ENCODE measurements at regions not wholly inside any gene's neighbourhood (a gene's known extent, or its start where the extent isn't known, plus 50 kb on each side); places are given as distances from the start of the nearest gene placed in this dataset.

DNA sequence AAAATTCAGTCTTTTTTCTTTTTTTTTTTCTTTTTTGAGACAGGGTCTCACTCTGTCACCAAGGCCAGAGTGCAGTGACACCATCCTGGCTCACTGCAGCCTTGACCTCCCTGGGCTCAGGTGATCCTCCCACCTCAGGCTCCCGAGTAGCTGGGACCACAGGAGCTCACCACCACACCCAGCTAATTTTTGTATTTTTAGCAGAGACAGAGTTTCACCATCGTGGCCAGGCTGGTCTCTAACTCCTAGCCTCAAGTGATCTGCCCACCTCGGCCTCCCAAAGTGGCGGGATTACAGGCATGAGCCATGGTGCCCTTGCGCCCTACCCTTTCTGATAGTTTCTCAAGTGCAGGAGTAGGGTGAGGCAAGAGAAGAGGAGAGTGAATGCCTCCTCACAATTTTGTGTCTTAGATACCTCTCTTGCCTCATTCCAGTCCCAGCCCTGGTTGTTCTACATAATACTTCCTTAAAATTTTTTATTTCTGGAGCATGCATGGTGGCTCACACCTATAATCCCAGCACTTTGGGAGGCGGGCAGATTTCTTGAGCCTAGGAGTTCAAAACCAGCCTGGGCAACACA is 68.2 kb upstream of the CAB39 start:
- Histone ChIP-seq H3K4me2 (ENCODE audit: insufficient read depth, low read length, poor library complexity, severe bottlenecking) (no peak overlapping the region), H3K79me1 (ENCODE audit: low read depth, low read length) (no peaks in the 10 kb centered on the region), H3K27ac (replicated peaks; ENCODE audit: low read length) (no peak overlapping the region), H2BK12ac (ENCODE audit: low read length) (no peak overlapping the region), H3K4ac (ENCODE audit: low read length) (no peak overlapping the region), H3K9ac (ENCODE audit: low read depth, low read length, poor library complexity) (no peak overlapping the region), H3K4me3 (ENCODE audit: low read length in 2 of 2) (no peak overlapping the region), H3K14ac (ENCODE audit: low read length) (no peak overlapping the region), H3K27me3 (ENCODE audit: control insufficient read depth in 3 of 3, insufficient read depth in 3 of 3, low read depth in 1 of 3, low read length in 3 of 3) (peaks cover 0 to 59% (median 0%) of the 10 kb centered on the region in 3 experiments), H2BK15ac (ENCODE audit: low read length) (no peak overlapping the region), H2AFZ (ENCODE audit: low read length) (no peak overlapping the region), H3K23ac (ENCODE audit: low read depth, low read length, poor library complexity) (no peak overlapping the region), H3K36me3 (replicated peaks in 1 of 2; ENCODE audit: control insufficient read depth in 2 of 2, insufficient read depth in 2 of 2, low read length in 2 of 2) (no peaks in the 10 kb centered on the region), H2BK120ac (ENCODE audit: low read depth, low read length) (no peak overlapping the region), H3K18ac (ENCODE audit: low read length) (no peak overlapping the region), H4K91ac (ENCODE audit: low read depth, low read length, poor library complexity) (no peak overlapping the region), H3K4me1 (ENCODE audit: control insufficient read depth in 2 of 2, insufficient read depth in 1 of 2, low read depth in 1 of 2, low read length in 2 of 2) (no peaks in the 10 kb centered on the region), H4K8ac (ENCODE audit: low read depth, low read length) (no peak overlapping the region), H2BK5ac (ENCODE audit: low read length) (no peak overlapping the region), H2AK5ac (ENCODE audit: low read depth, low read length) (no peak overlapping the region), H3K9me3 (replicated peaks in 1 of 2; ENCODE audit: control insufficient read depth in 2 of 2, insufficient read depth in 1 of 2, low read depth in 1 of 2, low read length in 2 of 2) (peaks cover 0 to 4% of the 10 kb centered on the region in 2 donors)
- DNase-seq (ENCODE audit: low spot score), result no peak
- WGBS, 2 donors (ENCODE audit: extremely low coverage in 2 of 2, insufficient read length in 2 of 2, insufficient replicate concordance in 1 of 2), result no CpG with 5 or more reads among the region's 6 CpGs

- H3K27ac ChIP-seq (replicated peaks; ENCODE audit: low read length), result no peak overlapping the region
- H2BK12ac ChIP-seq (ENCODE audit: low read length), result no peak overlapping the region
- H2BK15ac ChIP-seq (ENCODE audit: low read length), result no peak overlapping the region
- H3K4me3 ChIP-seq (ENCODE audit: low read length in 2 of 2), result no peak overlapping the region
- no peak overlapping the region for H4K8ac ChIP-seq (ENCODE audit: low read depth, low read length)
- no peak for DNase-seq (ENCODE audit: low spot score)
- WGBS, 2 donors (ENCODE audit: extremely low coverage in 2 of 2, insufficient read length in 2 of 2, insufficient replicate concordance in 1 of 2), result no CpG with 5 or more reads among the region's 8 CpGs
- no peak overlapping the region for H2AK5ac ChIP-seq (ENCODE audit: low read depth, low read length)
- H3K36me3 ChIP-seq (replicated peaks in 1 of 2; ENCODE audit: control insufficient read depth in 2 of 2, insufficient read depth in 2 of 2, low read length in 2 of 2), result no peaks in the 10 kb centered on the region
- no peak overlapping the region for H2BK120ac ChIP-seq (ENCODE audit: low read depth, low read length)
- peaks cover 0 to 12% of the 10 kb centered on the region in 2 donors for H3K9me3 ChIP-seq (replicated peaks in 1 of 2; ENCODE audit: control insufficient read depth in 2 of 2, insufficient read depth in 1 of 2, low read depth in 1 of 2, low read length in 2 of 2)
- H3K18ac ChIP-seq (ENCODE audit: low read length), result no peak overlapping the region
- H4K91ac ChIP-seq (ENCODE audit: low read depth, low read length, poor library complexity), result no peak overlapping the region
- H3K27me3 ChIP-seq (ENCODE audit: control insufficient read depth in 3 of 3, insufficient read depth in 3 of 3, low read depth in 1 of 3, low read length in 3 of 3), result peaks cover 0 to 68% (median 0%) of the 10 kb centered on the region in 3 experiments
- no peak overlapping the region for H3K14ac ChIP-seq (ENCODE audit: low read length)
- no peaks in the 10 kb centered on the region for H3K79me1 ChIP-seq (ENCODE audit: low read depth, low read length)
- H3K4me2 ChIP-seq (ENCODE audit: insufficient read depth, low read length, poor library complexity, severe bottlenecking), result no peak overlapping the region
- no peak overlapping the region for H3K23ac ChIP-seq (ENCODE audit: low read depth, low read length, poor library complexity)
- H3K4ac ChIP-seq (ENCODE audit: low read length), result no peak overlapping the region
- no peak overlapping the region for H2BK5ac ChIP-seq (ENCODE audit: low read length)
- peaks cover 3 to 4% of the 10 kb centered on the region in 2 donors for H3K4me1 ChIP-seq (ENCODE audit: control insufficient read depth in 2 of 2, insufficient read depth in 1 of 2, low read depth in 1 of 2, low read length in 2 of 2)
- H2AFZ ChIP-seq (ENCODE audit: low read length), result no peak overlapping the region
- H3K9ac ChIP-seq (ENCODE audit: low read depth, low read length, poor library complexity), result no peak overlapping the region
These were observed 64.3 kb upstream of the CAB39 start for GRCh38 chr2:230648356-230648755.

DNA sequence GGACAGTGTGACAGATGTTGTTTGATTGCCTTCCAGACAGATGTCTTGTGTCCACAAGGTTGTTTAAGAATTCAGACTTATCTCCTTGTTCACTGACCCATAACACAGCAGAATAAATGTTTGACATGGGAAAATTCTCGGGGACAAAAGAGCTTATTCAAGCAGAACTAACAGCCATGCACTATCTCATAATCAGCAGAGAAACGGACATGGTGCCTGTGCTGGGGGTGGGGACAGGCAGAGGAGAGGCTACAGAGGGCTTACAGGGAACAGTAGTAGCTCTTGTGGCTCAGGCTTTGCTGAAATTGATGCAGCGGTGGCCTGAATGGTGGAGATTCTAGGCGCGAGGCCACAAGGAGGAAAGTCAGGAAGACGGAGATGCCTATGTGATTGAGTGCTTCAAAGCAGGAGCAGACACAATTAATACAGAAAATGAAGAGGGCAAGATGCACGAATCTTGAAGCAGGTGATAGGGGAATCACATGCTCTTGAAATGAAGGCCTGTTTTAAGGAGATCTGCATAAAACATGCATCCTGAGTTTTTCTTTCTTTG is 62.0 kb upstream of the CAB39 start:
- DNase-seq (ENCODE audit: low spot score), result peak; percentile 42
- Histone ChIP-seq H3K27ac (replicated peaks; ENCODE audit: low read length) (peak overlapping the region; percentile 62), H4K8ac (ENCODE audit: low read depth, low read length) (no peak overlapping the region), H3K79me1 (ENCODE audit: low read depth, low read length) (no peaks in the 10 kb centered on the region), H3K27me3 (ENCODE audit: control insufficient read depth in 3 of 3, insufficient read depth in 3 of 3, low read depth in 1 of 3, low read length in 3 of 3) (peaks cover 0 to 78% (median 0%) of the 10 kb centered on the region in 3 experiments), H2AFZ (ENCODE audit: low read length) (no peak overlapping the region), H3K4me2 (ENCODE audit: insufficient read depth, low read length, poor library complexity, severe bottlenecking) (no peak overlapping the region), H2BK120ac (ENCODE audit: low read depth, low read length) (no peak overlapping the region), H3K18ac (ENCODE audit: low read length) (peak overlapping the region; percentile 31), H3K4ac (ENCODE audit: low read length) (no peak overlapping the region), H2BK12ac (ENCODE audit: low read length) (no peak overlapping the region), H4K91ac (ENCODE audit: low read depth, low read length, poor library complexity) (no peak overlapping the region), H3K14ac (ENCODE audit: low read length) (no peak overlapping the region), H3K4me3 (ENCODE audit: low read length in 2 of 2) (no peak overlapping the region), H2AK5ac (ENCODE audit: low read depth, low read length) (no peak overlapping the region), H3K23ac (ENCODE audit: low read depth, low read length, poor library complexity) (no peak overlapping the region), H2BK15ac (ENCODE audit: low read length) (no peak overlapping the region), H2BK5ac (ENCODE audit: low read length) (no peak overlapping the region), H3K4me1 (ENCODE audit: control insufficient read depth in 2 of 2, insufficient read depth in 1 of 2, low read depth in 1 of 2, low read length in 2 of 2) (peaks cover 3 to 4% of the 10 kb centered on the region in 2 donors), H3K9ac (ENCODE audit: low read depth, low read length, poor library complexity) (no peak overlapping the region), H3K36me3 (replicated peaks in 1 of 2; ENCODE audit: control insufficient read depth in 2 of 2, insufficient read depth in 2 of 2, low read length in 2 of 2) (no peaks in the 10 kb centered on the region), H3K9me3 (replicated peaks in 1 of 2; ENCODE audit: control insufficient read depth in 2 of 2, insufficient read depth in 1 of 2, low read depth in 1 of 2, low read length in 2 of 2) (peaks cover 0 to 12% of the 10 kb centered on the region in 2 donors)
- WGBS, 2 donors (ENCODE audit: extremely low coverage in 2 of 2, insufficient read length in 2 of 2, insufficient replicate concordance in 1 of 2), result no CpG with 5 or more reads among the region's 7 CpGs

DNA sequence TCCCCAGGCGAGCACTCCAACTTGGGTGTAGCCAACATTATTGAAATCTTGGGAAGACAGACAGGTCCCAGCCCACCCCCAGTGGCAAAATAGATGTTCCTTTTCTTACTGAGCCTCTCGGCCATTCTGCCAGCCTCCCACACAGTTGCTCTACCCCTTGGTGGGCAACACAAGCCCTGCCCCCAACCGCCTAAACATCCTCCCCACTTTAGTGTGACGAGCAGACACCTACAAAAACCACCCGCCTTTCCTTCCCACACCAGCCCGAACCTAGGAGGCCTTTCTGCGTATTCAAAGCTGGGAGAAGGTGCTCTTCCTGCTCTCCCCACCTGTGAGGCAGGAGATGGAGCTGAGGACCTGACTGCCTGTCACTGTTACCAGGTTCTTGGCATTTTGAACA is 58.6 kb upstream of the CAB39 start:
- no peak overlapping the region for H4K91ac ChIP-seq (ENCODE audit: low read depth, low read length, poor library complexity)
- H4K8ac ChIP-seq (ENCODE audit: low read depth, low read length), result no peak overlapping the region
- H3K14ac ChIP-seq (ENCODE audit: low read length), result no peak overlapping the region
- H2BK120ac ChIP-seq (ENCODE audit: low read depth, low read length), result no peak overlapping the region
- peak overlapping the region; percentile 62 for H2BK15ac ChIP-seq (ENCODE audit: low read length)
- H3K27ac ChIP-seq (replicated peaks; ENCODE audit: low read length), result no peak overlapping the region
- H3K4me2 ChIP-seq (ENCODE audit: insufficient read depth, low read length, poor library complexity, severe bottlenecking), result no peak overlapping the region
- H3K79me1 ChIP-seq (ENCODE audit: low read depth, low read length), result no peaks in the 10 kb centered on the region
- H2AFZ ChIP-seq (ENCODE audit: low read length), result no peak overlapping the region
- no peak for DNase-seq (ENCODE audit: low spot score)
- H3K4ac ChIP-seq (ENCODE audit: low read length), result peak overlapping the region; percentile 78
- no CpG with 5 or more reads among the region's 7 CpGs for WGBS, 2 donors (ENCODE audit: extremely low coverage in 2 of 2, insufficient read length in 2 of 2, insufficient replicate concordance in 1 of 2)
- no peak overlapping the region for H3K9ac ChIP-seq (ENCODE audit: low read depth, low read length, poor library complexity)
- peaks cover 0 to 77% (median 0%) of the 10 kb centered on the region in 3 experiments for H3K27me3 ChIP-seq (ENCODE audit: control insufficient read depth in 3 of 3, insufficient read depth in 3 of 3, low read depth in 1 of 3, low read length in 3 of 3)
- no peak overlapping the region for H2BK5ac ChIP-seq (ENCODE audit: low read length)
- no peak overlapping the region for H3K23ac ChIP-seq (ENCODE audit: low read depth, low read length, poor library complexity)
- H2AK5ac ChIP-seq (ENCODE audit: low read depth, low read length), result no peak overlapping the region
- no peaks in the 10 kb centered on the region for H3K36me3 ChIP-seq (replicated peaks in 1 of 2; ENCODE audit: control insufficient read depth in 2 of 2, insufficient read depth in 2 of 2, low read length in 2 of 2)
- H3K4me3 ChIP-seq (ENCODE audit: low read length in 2 of 2), result no peak overlapping the region
- peak overlapping the region; percentile 70 for H3K18ac ChIP-seq (ENCODE audit: low read length)
- peaks cover 3 to 4% of the 10 kb centered on the region in 2 donors for H3K4me1 ChIP-seq (ENCODE audit: control insufficient read depth in 2 of 2, insufficient read depth in 1 of 2, low read depth in 1 of 2, low read length in 2 of 2)
- H3K9me3 ChIP-seq (replicated peaks in 1 of 2; ENCODE audit: control insufficient read depth in 2 of 2, insufficient read depth in 1 of 2, low read depth in 1 of 2, low read length in 2 of 2), result peaks cover 0 to 7% of the 10 kb centered on the region in 2 donors
- peak overlapping the region; percentile 80 for H2BK12ac ChIP-seq (ENCODE audit: low read length)

Data from neuronal stem cell (in vitro differentiated cells).